ENCODE measurements at regions not wholly inside any gene's neighbourhood (a gene's known extent, or its start where the extent isn't known, plus 50 kb on each side); places are given as distances from the start of the nearest gene placed in this dataset.
"Not testable (repeated sequence)": the region's sequence is repeated elsewhere in the genome, so short reads cannot be mapped to it uniquely, and the experiment has no call there.

- no peak for DNase-seq
These were observed 99.9 kb upstream of the SERBP1 start for GRCh38 chr1:67530071-67530470.

GRCh38 chr1:67532452-67533216 lies 102.4 kb upstream of the SERBP1 start:
- DNase-seq = peak in 1 of 2 experiments; percentile 62

- no peak for DNase-seq
These were observed 104.4 kb upstream of the SERBP1 start for GRCh38 chr1:67534627-67535065.

GRCh38 chr1:67535474-67535873 lies 105.3 kb upstream of the SERBP1 start:
- peak; percentile 11 to 31 for DNase-seq

- DNase-seq = no peak
These were observed 106.9 kb upstream of the SERBP1 start for GRCh38 chr1:67536957-67537666.

GRCh38 chr1:67537667-67538018 lies 107.4 kb upstream of the SERBP1 start:
- DNase-seq = no peak

GRCh38 chr1:67540025-67540732 lies 110.0 kb upstream of the SERBP1 start:
- DNase-seq = no peak

GRCh38 chr1:67540733-67541125 lies 110.5 kb upstream of the SERBP1 start:
- DNase-seq = no peak

- no peak for DNase-seq
These were observed 112.5 kb upstream of the SERBP1 start for GRCh38 chr1:67542747-67543146.

- no peak for DNase-seq
These were observed 114.7 kb upstream of the SERBP1 start for GRCh38 chr1:67544921-67545320.

GRCh38 chr1:67545364-67545763 lies 115.2 kb upstream of the SERBP1 start:
- no peak for DNase-seq

GRCh38 chr1:67551375-67551774 lies 121.2 kb upstream of the SERBP1 start:
- no peak for DNase-seq

GRCh38 chr1:67552336-67552759 lies 122.1 kb upstream of the SERBP1 start:
- DNase-seq = no peak

GRCh38 chr1:67554204-67554603 lies 124.0 kb upstream of the SERBP1 start:
- DNase-seq = not testable (repeated sequence)

- no peak for DNase-seq
These were observed 125.5 kb upstream of the SERBP1 start for GRCh38 chr1:67555461-67556296.

- DNase-seq = no peak
These were observed 126.2 kb upstream of the SERBP1 start for GRCh38 chr1:67556297-67556900.

GRCh38 chr1:67557696-67558448 lies 127.1 kb upstream of the GADD45A start:
- no peak for DNase-seq

- no peak for DNase-seq
These were observed 126.4 kb upstream of the GADD45A start for GRCh38 chr1:67558449-67559193.

GRCh38 chr1:67559222-67559700 lies 125.7 kb upstream of the GADD45A start:
- no peak for DNase-seq

- no peak for DNase-seq
These were observed 124.3 kb upstream of the GADD45A start for GRCh38 chr1:67560580-67561255.

Measured in SW 1271 (cell line).